H9 (cell line): ENCODE measurements at regions not wholly inside any gene's neighbourhood (a gene's known extent, or its start where the extent isn't known, plus 50 kb on each side); places are given as distances from the start of the nearest gene placed in this dataset.

Source experiments
- DNase-seq: peaks from one replicate; pipeline ENCODE4 v3.0.0-alpha.2; 2017
- H2AFZ ChIP-seq: one replicate; pipeline ENCODE4 v1.6.1; 2013; ENCODE audit warnings: mild to moderate bottlenecking, low read length, control low read depth, moderate library complexity
- H2AK5ac ChIP-seq: 2 replicates; pipeline ENCODE4 v1.6.1; 2013; ENCODE audit warnings: low read length, control low read depth, mixed read lengths; ENCODE audit not compliant: insufficient read length
- H2BK120ac ChIP-seq: one replicate; pipeline ENCODE4 v1.6.1; 2013; ENCODE audit warnings: low read depth, mild to moderate bottlenecking, low read length, control low read depth, inconsistent platforms; ENCODE audit not compliant: poor library complexity, severe bottlenecking
- H2BK12ac ChIP-seq: 2 replicates; pipeline ENCODE4 v1.6.1; 2013; ENCODE audit warnings: low read length, control low read depth, mixed read lengths, low read depth; ENCODE audit not compliant: insufficient read length
- H2BK15ac ChIP-seq: 2 replicates; pipeline ENCODE4 v1.6.1; 2013; ENCODE audit warnings: low read depth, low read length, control low read depth
- H2BK20ac ChIP-seq: one replicate; pipeline ENCODE4 v1.6.1; 2013; ENCODE audit warnings: low read depth, mild to moderate bottlenecking, low read length, control low read depth, inconsistent platforms; ENCODE audit not compliant: poor library complexity, severe bottlenecking
- H2BK5ac ChIP-seq: 2 replicates; pipeline ENCODE4 v1.6.1; 2013; ENCODE audit warnings: low read length, control low read depth, mixed read lengths; ENCODE audit not compliant: insufficient read length
- H3K14ac ChIP-seq: 2 replicates; pipeline ENCODE4 v1.6.1; 2013; ENCODE audit warnings: low read length, control low read depth; ENCODE audit not compliant: insufficient read depth
- H3K18ac ChIP-seq: 2 replicates; pipeline ENCODE4 v1.6.1; 2013; ENCODE audit warnings: low read depth, mild to moderate bottlenecking, mixed read lengths, low read length, control low read depth; ENCODE audit not compliant: insufficient read length
- H3K23ac ChIP-seq: 2 replicates; pipeline ENCODE4 v1.6.1; 2013; ENCODE audit warnings: low read length, control low read depth, mixed read lengths, low read depth; ENCODE audit not compliant: insufficient read length
- H3K23me2 ChIP-seq: 2 replicates; pipeline ENCODE4 v1.6.1; 2013; ENCODE audit warnings: low read depth, mild to moderate bottlenecking, mixed read lengths, low read length, control low read depth; ENCODE audit not compliant: insufficient read length, poor library complexity, severe bottlenecking
- H3K27ac ChIP-seq: 2 replicates; pipeline ENCODE4 v1.5.1; 2013; ENCODE audit warnings: low read length, control low read depth, mixed read lengths, low read depth; ENCODE audit not compliant: insufficient read length
- H3K27me3 ChIP-seq: 2 replicates; pipeline ENCODE4 v1.6.1; 2013; ENCODE audit warnings: low read length, control low read depth, inconsistent platforms; ENCODE audit not compliant: insufficient read depth
- H3K4ac ChIP-seq: 2 replicates; pipeline ENCODE4 v1.6.1; 2013; ENCODE audit warnings: low read depth, mild to moderate bottlenecking, control low read depth, inconsistent platforms, low read length, moderate library complexity
- H3K4me1 ChIP-seq: 2 replicates; pipeline ENCODE4 v1.6.1; 2013; ENCODE audit warnings: low read length, control low read depth, inconsistent platforms; ENCODE audit not compliant: insufficient read depth
- H3K4me2 ChIP-seq: 2 replicates; pipeline ENCODE4 v1.6.1; 2013; ENCODE audit warnings: low read length, control low read depth, mixed read lengths; ENCODE audit not compliant: insufficient read length, insufficient read depth
- H3K56ac ChIP-seq: 2 replicates; pipeline ENCODE4 v1.6.1; 2013; ENCODE audit warnings: low read depth, mild to moderate bottlenecking, mixed read lengths, low read length, control low read depth; ENCODE audit not compliant: insufficient read length
- H3K79me1 ChIP-seq: 2 replicates; pipeline ENCODE4 v1.6.1; 2013; ENCODE audit warnings: low read depth, mild to moderate bottlenecking, moderate library complexity, low read length, control low read depth, inconsistent platforms; ENCODE audit not compliant: insufficient read depth, poor library complexity, severe bottlenecking
- H3K79me2 ChIP-seq: 2 replicates; pipeline ENCODE4 v1.6.1; 2013; ENCODE audit warnings: low read length, control low read depth, inconsistent platforms; ENCODE audit not compliant: insufficient read depth
- H3K9ac ChIP-seq: 2 replicates; pipeline ENCODE4 v1.6.1; 2013; ENCODE audit warnings: low read length, control low read depth, mixed read lengths; ENCODE audit not compliant: insufficient read length; ENCODE audit errors: extremely low read depth
- H3K9me3 ChIP-seq: one replicate; pipeline ENCODE4 v1.6.1; 2013; ENCODE audit warnings: low read depth, low read length, inconsistent platforms; ENCODE audit not compliant: control insufficient read depth
- H3T11ph ChIP-seq: one replicate; pipeline ENCODE4 v1.6.1; 2013; ENCODE audit warnings: mild to moderate bottlenecking, low read length, control low read depth, inconsistent platforms
- H4K20me1 ChIP-seq: one replicate; pipeline ENCODE4 v1.6.1; 2013; ENCODE audit not compliant: control insufficient read depth, insufficient read length, insufficient read depth
- H4K5ac ChIP-seq: 2 replicates; pipeline ENCODE4 v1.6.1; 2013; ENCODE audit warnings: low read depth, mild to moderate bottlenecking, mixed read lengths, low read length, control low read depth; ENCODE audit not compliant: insufficient read length
- H4K8ac ChIP-seq: replicated peaks from 2 replicates; pipeline ENCODE4 v1.6.1; 2013; ENCODE audit warnings: low read length, control low read depth, mixed read lengths, low read depth; ENCODE audit not compliant: insufficient read length
- H4K91ac ChIP-seq: 2 replicates; pipeline ENCODE4 v1.6.1; 2013; ENCODE audit warnings: low read depth, mild to moderate bottlenecking, moderate library complexity, mixed read lengths, low read length, control low read depth; ENCODE audit not compliant: insufficient read length
- H3K27ac Mint-ChIP-seq, 3 experiments: 2 replicates in 2 of 3; 3 replicates in 1 of 3; pipeline ENCODE4 v1.8.0; 2020 to 2021; ENCODE audit warnings: mixed read lengths in 3 of 3, mild to moderate bottlenecking in 1 of 3, moderate library complexity in 1 of 3
- H3K27me3 Mint-ChIP-seq: 2 replicates; pipeline ENCODE4 v1.8.0; 2021; ENCODE audit warnings: low read depth, mild to moderate bottlenecking, moderate library complexity, mixed read lengths
- H3K36me3 Mint-ChIP-seq, 3 experiments: 2 replicates in 2 of 3; 3 replicates in 1 of 3; pipeline ENCODE4 v1.8.0; 2020 to 2021; ENCODE audit warnings: low read depth in 3 of 3, mixed read lengths in 3 of 3; ENCODE audit not compliant: insufficient read depth in 1 of 3
- H3K4me1 Mint-ChIP-seq, 2 experiments: 2 replicates each; pipeline ENCODE4 v1.8.0; 2020; ENCODE audit warnings: mixed read lengths in 2 of 2
- H3K4me3 Mint-ChIP-seq, 2 experiments: 2 replicates in 1 of 2; 3 replicates in 1 of 2; pipeline ENCODE4 v1.8.0; 2020 to 2021; ENCODE audit warnings: mild to moderate bottlenecking in 2 of 2, mixed read lengths in 2 of 2, moderate library complexity in 1 of 2
- H3K9me3 Mint-ChIP-seq, 2 experiments: 2 replicates in 1 of 2; 3 replicates in 1 of 2; pipeline ENCODE4 v1.8.0; 2020; ENCODE audit warnings: mild to moderate bottlenecking in 2 of 2, mixed read lengths in 2 of 2, moderate library complexity in 1 of 2
- WGBS: extraction: QIAGEN DNeasy Blood & Tissue Kit; methylation state at CpG from one replicate; pipeline ENCODE4 v1.1.7; 2013; ENCODE audit warnings: missing lambda C conversion rate, low lambda C conversion rate, mixed read lengths; ENCODE audit not compliant: insufficient read length; ENCODE audit errors: extremely low coverage; 5-methylcytosine and 5-hydroxymethylcytosine counted together
- TF ChIP-seq, protein P1 (sequence below): fragments of 200-600 bp; sonication (generic); conservative IDR thresholded peaks from 3 replicates; pipeline ENCODE4 v1.8.0; 2021; ENCODE audit warnings: antibody characterized with exemption, mild to moderate bottlenecking

DNA sequence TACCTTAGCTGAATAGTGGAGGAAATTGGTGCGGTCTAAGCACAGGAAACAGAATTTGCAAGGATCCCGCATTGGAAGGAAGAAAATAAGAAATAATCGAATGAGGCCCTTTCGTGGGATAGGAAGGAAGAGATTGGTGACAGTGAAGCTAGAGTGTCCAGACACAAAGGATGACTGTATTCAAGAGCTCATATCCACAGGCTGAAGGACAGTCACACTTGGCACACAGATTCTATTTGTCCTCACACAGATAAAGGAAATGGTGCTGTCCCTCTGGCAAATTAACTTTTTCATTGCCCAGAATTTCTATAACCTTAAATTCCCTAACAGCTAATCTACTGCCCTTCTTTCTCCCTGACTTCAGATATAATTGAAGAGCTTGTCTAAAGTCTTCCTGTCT lies 2188.9 kb upstream of the TENM3 start:
- TF ChIP-seq, protein P1, sequence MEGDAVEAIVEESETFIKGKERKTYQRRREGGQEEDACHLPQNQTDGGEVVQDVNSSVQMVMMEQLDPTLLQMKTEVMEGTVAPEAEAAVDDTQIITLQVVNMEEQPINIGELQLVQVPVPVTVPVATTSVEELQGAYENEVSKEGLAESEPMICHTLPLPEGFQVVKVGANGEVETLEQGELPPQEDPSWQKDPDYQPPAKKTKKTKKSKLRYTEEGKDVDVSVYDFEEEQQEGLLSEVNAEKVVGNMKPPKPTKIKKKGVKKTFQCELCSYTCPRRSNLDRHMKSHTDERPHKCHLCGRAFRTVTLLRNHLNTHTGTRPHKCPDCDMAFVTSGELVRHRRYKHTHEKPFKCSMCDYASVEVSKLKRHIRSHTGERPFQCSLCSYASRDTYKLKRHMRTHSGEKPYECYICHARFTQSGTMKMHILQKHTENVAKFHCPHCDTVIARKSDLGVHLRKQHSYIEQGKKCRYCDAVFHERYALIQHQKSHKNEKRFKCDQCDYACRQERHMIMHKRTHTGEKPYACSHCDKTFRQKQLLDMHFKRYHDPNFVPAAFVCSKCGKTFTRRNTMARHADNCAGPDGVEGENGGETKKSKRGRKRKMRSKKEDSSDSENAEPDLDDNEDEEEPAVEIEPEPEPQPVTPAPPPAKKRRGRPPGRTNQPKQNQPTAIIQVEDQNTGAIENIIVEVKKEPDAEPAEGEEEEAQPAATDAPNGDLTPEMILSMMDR = no peak
- Histone ChIP-seq H2BK120ac (no peak overlapping the region), H2BK20ac (no peak overlapping the region), H2BK5ac (no peak overlapping the region), H3K56ac (no peak overlapping the region), H3K4me2 (no peak overlapping the region), H2BK12ac (no peak overlapping the region), H3K4me1 (no peaks in the 10 kb centered on the region; the same call in 1 of the 2 replicates), H4K20me1 (no peaks in the 10 kb centered on the region), H3K9ac (no peak overlapping the region), H4K91ac (no peak overlapping the region), H3K14ac (no peak overlapping the region), H3K23ac (no peak overlapping the region), H2AFZ (no peak overlapping the region), H3K9me3 (no peaks in the 10 kb centered on the region), H3K27ac (no peak overlapping the region), H3T11ph (no peak overlapping the region), H3K27me3 (no peaks in the 10 kb centered on the region), H3K79me1 (no peaks in the 10 kb centered on the region), H4K8ac (no peak overlapping the region), H4K5ac (no peak overlapping the region), H3K4ac (no peak overlapping the region), H2AK5ac (no peak overlapping the region), H3K79me2 (no peaks in the 10 kb centered on the region), H3K23me2 (peaks cover 6% of the 10 kb centered on the region), H2BK15ac (no peak overlapping the region), H3K18ac (no peak overlapping the region)
- Mint-ChIP-seq H3K4me3 (no peak overlapping the region), H3K9me3 (no peaks in the 10 kb centered on the region; a peak in 1 of 5 replicates), H3K4me1 (peaks cover 9 to 15% of the 10 kb centered on the region in 2 experiments), H3K36me3 (no peaks in the 10 kb centered on the region), H3K27me3 (peaks cover 13% of the 10 kb centered on the region), H3K27ac (no peak overlapping the region)
- no peak for DNase-seq
- WGBS = no CpG with 5 or more reads among the region's 4 CpGs
